SK-N-SH treated with all-trans-retinoic acid at 6 μM for 48 hours (cell line): ENCODE measurements at regions not wholly inside any gene's neighbourhood (a gene's known extent, or its start where the extent isn't known, plus 50 kb on each side); places are given as distances from the start of the nearest gene placed in this dataset.

ENCODE experiments used
- ARNTL ChIP-seq: fragments of 450-650 bp; formaldehyde crosslinking; IDR thresholded peaks from 2 replicates; pipeline ENCODE4 v1.5.0; 2020; ENCODE audit warnings: low read depth, mild to moderate bottlenecking, moderate library complexity, borderline replicate concordance
- BACH2 ChIP-seq: fragments of 250-450 bp; sonication (Bioruptor Pico); IDR thresholded peaks from 2 replicates; pipeline ENCODE4 v1.9.0; 2021; ENCODE audit warnings: mild to moderate bottlenecking, borderline replicate concordance
- GLIS3 ChIP-seq: fragments of 250-450 bp; sonication (Bioruptor Pico); IDR thresholded peaks from 2 replicates; pipeline ENCODE4 v1.5.0; 2020; ENCODE audit warnings: mild to moderate bottlenecking, moderate library complexity
- PPARA ChIP-seq: fragments of 250-450 bp; sonication (Bioruptor Pico); IDR thresholded peaks from 2 replicates; pipeline ENCODE4 v1.5.0; 2020; ENCODE audit warnings: mild to moderate bottlenecking, borderline replicate concordance
- SNAI2 ChIP-seq: fragments of 250-450 bp; sonication (Bioruptor Pico); IDR thresholded peaks from 2 replicates; pipeline ENCODE4 v1.5.0; 2020; ENCODE audit warnings: mild to moderate bottlenecking, moderate library complexity
- TCF4 ChIP-seq: fragments of 250-450 bp; sonication (Bioruptor Pico); IDR thresholded peaks from 2 replicates; pipeline ENCODE4 v1.8.0; 2021; ENCODE audit warnings: mild to moderate bottlenecking, moderate library complexity, borderline replicate concordance
- ZC3H10 ChIP-seq: fragments of 250-450 bp; sonication (Bioruptor Pico); IDR thresholded peaks from 2 replicates; pipeline ENCODE4 v1.5.1; 2021; ENCODE audit warnings: mild to moderate bottlenecking, moderate library complexity
- ZFP3 ChIP-seq: fragments of 250-450 bp; sonication (Bioruptor Pico); IDR thresholded peaks from 2 replicates; pipeline ENCODE4 v1.5.0; 2020; ENCODE audit warnings: mild to moderate bottlenecking, moderate library complexity
- ZNF565 ChIP-seq: fragments of 450-650 bp; formaldehyde crosslinking; conservative IDR thresholded peaks from 2 replicates; pipeline ENCODE4 v1.5.0; 2020; ENCODE audit warnings: low read depth, mild to moderate bottlenecking, moderate library complexity
- ZNF8 ChIP-seq: fragments of 450-650 bp; formaldehyde crosslinking; IDR thresholded peaks from 2 replicates; pipeline ENCODE4 v1.5.0; 2020; ENCODE audit warnings: mild to moderate bottlenecking, moderate library complexity
- TF ChIP-seq, protein P1 (sequence below): fragments of 250-450 bp; sonication (Bioruptor Pico); IDR thresholded peaks from 2 replicates; pipeline ENCODE4 v1.5.1; 2020; ENCODE audit warnings: low read depth, mild to moderate bottlenecking, moderate library complexity
- TF ChIP-seq, protein P2 (sequence below): fragments of 250-450 bp; sonication (Bioruptor Pico); IDR thresholded peaks from 2 replicates; pipeline ENCODE4 v1.8.0; 2021; ENCODE audit warnings: low read depth, mild to moderate bottlenecking, moderate library complexity, borderline replicate concordance
- TF ChIP-seq, protein P3 (sequence below): fragments of 250-450 bp; sonication (Bioruptor Pico); IDR thresholded peaks from 2 replicates; pipeline ENCODE4 v1.5.0; 2020; ENCODE audit warnings: mild to moderate bottlenecking, moderate library complexity

DNA sequence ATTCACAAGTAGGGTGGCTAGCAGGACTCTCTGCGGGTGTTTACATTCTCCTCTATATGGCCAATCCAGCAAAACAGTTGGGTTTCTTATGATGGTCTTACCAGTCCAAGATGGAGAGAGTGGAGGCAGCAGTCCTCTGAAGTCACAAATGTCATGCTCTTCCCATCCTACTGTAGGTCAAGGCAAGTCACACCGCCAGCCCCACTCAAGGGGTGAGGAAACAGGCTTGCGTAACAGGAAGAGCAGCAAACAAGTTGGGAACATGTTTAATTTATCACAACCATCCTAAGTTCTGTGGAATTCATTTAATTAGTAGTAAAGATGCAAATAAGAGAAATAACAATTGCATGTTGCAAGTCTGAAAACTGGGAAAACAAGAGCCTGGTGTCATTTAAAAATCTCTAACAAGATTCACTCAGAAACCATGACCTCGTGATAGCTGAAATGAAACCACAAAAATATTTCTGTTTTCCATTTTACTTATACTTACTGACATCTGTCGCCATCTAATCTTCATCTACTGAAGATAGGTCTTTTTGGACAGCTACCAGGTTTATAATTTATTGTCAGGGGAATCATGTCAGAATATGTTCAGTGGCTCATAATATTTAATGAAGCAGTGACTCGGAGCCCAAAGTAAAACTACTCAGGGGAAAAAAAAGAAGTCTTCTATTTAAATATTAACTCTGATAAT is 349.1 kb upstream of the FMN2 start:
- TF ChIP-seq PPARA (CRISPR knock-in tag), result no peak
- no peak for TF ChIP-seq ARNTL (CRISPR knock-in tag)
- TF ChIP-seq SNAI2 (CRISPR knock-in tag), result no peak
- TF ChIP-seq, protein P1, sequence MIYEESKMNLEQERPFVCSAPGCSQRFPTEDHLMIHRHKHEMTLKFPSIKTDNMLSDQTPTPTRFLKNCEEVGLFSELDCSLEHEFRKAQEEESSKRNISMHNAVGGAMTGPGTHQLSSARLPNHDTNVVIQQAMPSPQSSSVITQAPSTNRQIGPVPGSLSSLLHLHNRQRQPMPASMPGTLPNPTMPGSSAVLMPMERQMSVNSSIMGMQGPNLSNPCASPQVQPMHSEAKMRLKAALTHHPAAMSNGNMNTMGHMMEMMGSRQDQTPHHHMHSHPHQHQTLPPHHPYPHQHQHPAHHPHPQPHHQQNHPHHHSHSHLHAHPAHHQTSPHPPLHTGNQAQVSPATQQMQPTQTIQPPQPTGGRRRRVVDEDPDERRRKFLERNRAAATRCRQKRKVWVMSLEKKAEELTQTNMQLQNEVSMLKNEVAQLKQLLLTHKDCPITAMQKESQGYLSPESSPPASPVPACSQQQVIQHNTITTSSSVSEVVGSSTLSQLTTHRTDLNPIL (CRISPR knock-in tag), result no peak
- TF ChIP-seq ZFP3, result no peak
- TF ChIP-seq, protein P2, sequence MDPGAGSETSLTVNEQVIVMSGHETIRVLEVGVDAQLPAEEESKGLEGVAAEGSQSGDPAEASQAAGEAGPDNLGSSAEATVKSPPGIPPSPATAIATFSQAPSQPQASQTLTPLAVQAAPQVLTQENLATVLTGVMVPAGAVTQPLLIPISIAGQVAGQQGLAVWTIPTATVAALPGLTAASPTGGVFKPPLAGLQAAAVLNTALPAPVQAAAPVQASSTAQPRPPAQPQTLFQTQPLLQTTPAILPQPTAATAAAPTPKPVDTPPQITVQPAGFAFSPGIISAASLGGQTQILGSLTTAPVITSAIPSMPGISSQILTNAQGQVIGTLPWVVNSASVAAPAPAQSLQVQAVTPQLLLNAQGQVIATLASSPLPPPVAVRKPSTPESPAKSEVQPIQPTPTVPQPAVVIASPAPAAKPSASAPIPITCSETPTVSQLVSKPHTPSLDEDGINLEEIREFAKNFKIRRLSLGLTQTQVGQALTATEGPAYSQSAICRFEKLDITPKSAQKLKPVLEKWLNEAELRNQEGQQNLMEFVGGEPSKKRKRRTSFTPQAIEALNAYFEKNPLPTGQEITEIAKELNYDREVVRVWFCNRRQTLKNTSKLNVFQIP (CRISPR knock-in tag), result peak; percentile 93; the same call in 1 of the 2 replicates
- no peak for TF ChIP-seq TCF4 (CRISPR knock-in tag)
- TF ChIP-seq, protein P3, sequence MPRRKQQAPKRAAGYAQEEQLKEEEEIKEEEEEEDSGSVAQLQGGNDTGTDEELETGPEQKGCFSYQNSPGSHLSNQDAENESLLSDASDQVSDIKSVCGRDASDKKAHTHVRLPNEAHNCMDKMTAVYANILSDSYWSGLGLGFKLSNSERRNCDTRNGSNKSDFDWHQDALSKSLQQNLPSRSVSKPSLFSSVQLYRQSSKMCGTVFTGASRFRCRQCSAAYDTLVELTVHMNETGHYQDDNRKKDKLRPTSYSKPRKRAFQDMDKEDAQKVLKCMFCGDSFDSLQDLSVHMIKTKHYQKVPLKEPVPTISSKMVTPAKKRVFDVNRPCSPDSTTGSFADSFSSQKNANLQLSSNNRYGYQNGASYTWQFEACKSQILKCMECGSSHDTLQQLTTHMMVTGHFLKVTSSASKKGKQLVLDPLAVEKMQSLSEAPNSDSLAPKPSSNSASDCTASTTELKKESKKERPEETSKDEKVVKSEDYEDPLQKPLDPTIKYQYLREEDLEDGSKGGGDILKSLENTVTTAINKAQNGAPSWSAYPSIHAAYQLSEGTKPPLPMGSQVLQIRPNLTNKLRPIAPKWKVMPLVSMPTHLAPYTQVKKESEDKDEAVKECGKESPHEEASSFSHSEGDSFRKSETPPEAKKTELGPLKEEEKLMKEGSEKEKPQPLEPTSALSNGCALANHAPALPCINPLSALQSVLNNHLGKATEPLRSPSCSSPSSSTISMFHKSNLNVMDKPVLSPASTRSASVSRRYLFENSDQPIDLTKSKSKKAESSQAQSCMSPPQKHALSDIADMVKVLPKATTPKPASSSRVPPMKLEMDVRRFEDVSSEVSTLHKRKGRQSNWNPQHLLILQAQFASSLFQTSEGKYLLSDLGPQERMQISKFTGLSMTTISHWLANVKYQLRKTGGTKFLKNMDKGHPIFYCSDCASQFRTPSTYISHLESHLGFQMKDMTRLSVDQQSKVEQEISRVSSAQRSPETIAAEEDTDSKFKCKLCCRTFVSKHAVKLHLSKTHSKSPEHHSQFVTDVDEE (CRISPR knock-in tag), result no peak
- peak; percentile 93 for TF ChIP-seq ZC3H10 (CRISPR knock-in tag)
- TF ChIP-seq ZNF565 (CRISPR knock-in tag), result no peak
- TF ChIP-seq BACH2, result no peak
- no peak for TF ChIP-seq ZNF8
- no peak for TF ChIP-seq GLIS3 (CRISPR knock-in tag)
